ENCODE measurements at regions not wholly inside any gene's neighbourhood (a gene's known extent, or its start where the extent isn't known, plus 50 kb on each side); places are given as distances from the start of the nearest gene placed in this dataset.

- TF ChIP-seq ZBTB33 (IDR thresholded peaks at IDR 0.05) (no peak), CREM (IDR thresholded peaks at IDR 0.05; ENCODE audit: low read depth) (no peak), BRCA1 (IDR thresholded peaks at IDR 0.05; ENCODE audit: low read depth, low read length) (no peak), CTCF (IDR thresholded peaks at IDR 0.05 in 2 of 3, conservative IDR thresholded peaks at IDR 0.05 in 1 of 3; ENCODE audit: control insufficient read depth in 2 of 3, extremely low read depth in 1 of 3, insufficient read depth in 1 of 3, low read depth in 3 of 3, low read length in 3 of 3) (no peak), REST (IDR thresholded peaks at IDR 0.05; ENCODE audit: low read depth, low read length) (no peak), POLR2A (IDR thresholded peaks at IDR 0.05; ENCODE audit: low read depth, low read length) (no peak), POU2F2 (IDR thresholded peaks at IDR 0.05; ENCODE audit: borderline replicate concordance, low read depth, low read length) (no peak), YY1 (IDR thresholded peaks at IDR 0.05; ENCODE audit: low read depth, low read length) (no peak)
These were observed 435.2 kb upstream of the LRATD1 start for GRCh38 chr2:14197293-14197692.
